DMS153 (cell line): ENCODE measurements at regions not wholly inside any gene's neighbourhood (a gene's known extent, or its start where the extent isn't known, plus 50 kb on each side); places are given as distances from the start of the nearest gene placed in this dataset.

Source experiments
- DNase-seq: peaks from one replicate; lab custom pipeline; 2025; lab: John Stamatoyannopoulos, UW

GRCh38 chr5:22998362-22998761 lies 145.2 kb upstream of the CDH12 start:
- no peak for DNase-seq

DNA sequence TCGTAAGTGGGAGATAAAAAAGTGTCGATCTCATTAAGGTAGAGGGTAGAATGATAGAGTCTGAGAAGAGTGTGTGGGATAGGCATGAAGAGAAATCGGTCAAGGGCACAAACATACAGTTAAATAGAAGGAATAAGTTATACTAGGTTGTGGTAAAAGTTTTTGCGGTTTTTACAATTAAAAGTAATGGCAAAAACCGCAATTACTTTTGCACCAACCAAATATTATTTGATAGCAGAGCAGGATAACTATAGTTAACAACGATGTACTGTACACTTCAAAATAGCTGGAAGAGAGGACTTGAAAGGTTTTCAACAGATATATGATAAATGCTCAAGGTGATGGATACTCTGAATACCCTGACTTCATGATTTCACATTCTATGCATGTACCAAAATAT lies 135.8 kb upstream of the CDH12 start:
- no peak for DNase-seq

DNA sequence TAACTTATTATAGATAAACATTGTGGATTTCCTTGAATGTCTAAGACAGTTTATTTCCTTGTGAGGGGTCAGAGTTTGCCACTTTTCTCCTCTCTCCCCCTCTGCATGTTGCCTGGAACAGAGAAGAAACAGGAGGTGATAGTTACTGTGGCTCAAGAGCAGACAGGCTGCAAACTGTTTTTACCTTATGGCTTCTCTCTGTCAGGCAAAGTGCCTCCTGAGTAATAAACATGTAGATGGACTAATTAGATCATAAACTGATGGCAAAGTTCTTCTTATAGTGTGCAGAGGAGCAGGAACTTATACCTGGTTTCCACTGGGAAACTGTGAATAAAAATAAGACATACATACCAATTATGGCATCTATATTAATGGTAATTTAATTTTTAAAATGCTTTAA lies 133.1 kb upstream of the CDH12 start:
- DNase-seq, result no peak

GRCh38 chr5:22985446-22985845 lies 132.3 kb upstream of the CDH12 start:
- no peak for DNase-seq

DNA sequence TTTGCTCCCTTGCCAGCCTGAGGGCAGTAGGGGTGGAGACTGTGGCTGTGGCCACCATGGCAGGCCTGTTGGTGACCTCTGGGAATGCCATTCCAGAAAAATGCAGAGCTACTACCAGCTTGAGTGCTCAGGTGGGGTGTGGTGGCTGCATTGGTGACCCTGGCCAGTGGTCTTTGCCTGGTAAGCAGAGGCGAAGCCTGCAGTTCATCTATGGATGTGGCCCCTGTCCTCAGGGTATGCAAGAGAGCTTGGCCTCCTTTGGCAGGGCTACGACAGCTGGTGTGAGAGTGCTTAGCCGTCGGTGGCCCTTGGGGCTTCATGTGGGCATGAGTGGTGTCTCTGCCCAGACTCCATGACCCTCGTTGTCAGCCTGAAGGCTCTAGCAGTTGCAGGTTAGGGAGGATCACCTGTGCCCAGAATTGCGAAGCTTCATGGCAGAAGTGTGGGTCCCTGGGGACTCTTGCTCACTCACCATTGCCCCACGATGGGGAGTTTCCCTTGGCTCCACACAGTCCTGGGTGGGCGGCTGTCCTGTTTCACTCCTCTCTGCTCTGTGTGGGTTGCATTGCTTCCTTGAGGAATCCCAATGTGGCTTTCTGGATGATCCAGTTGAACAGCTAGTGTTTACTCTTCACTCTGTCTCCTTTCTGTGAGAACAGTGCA lies 117.9 kb upstream of the CDH12 start:
- no peak for DNase-seq

- no peak for DNase-seq
These were observed 117.3 kb upstream of the CDH12 start for GRCh38 chr5:22970491-22970890.

- no peak for DNase-seq
These were observed 115.2 kb upstream of the CDH12 start for GRCh38 chr5:22968386-22968785.

GRCh38 chr5:22965960-22966359 lies 112.8 kb upstream of the CDH12 start:
- DNase-seq, result no peak

GRCh38 chr5:22964632-22965031 lies 111.5 kb upstream of the CDH12 start:
- no peak for DNase-seq

DNA sequence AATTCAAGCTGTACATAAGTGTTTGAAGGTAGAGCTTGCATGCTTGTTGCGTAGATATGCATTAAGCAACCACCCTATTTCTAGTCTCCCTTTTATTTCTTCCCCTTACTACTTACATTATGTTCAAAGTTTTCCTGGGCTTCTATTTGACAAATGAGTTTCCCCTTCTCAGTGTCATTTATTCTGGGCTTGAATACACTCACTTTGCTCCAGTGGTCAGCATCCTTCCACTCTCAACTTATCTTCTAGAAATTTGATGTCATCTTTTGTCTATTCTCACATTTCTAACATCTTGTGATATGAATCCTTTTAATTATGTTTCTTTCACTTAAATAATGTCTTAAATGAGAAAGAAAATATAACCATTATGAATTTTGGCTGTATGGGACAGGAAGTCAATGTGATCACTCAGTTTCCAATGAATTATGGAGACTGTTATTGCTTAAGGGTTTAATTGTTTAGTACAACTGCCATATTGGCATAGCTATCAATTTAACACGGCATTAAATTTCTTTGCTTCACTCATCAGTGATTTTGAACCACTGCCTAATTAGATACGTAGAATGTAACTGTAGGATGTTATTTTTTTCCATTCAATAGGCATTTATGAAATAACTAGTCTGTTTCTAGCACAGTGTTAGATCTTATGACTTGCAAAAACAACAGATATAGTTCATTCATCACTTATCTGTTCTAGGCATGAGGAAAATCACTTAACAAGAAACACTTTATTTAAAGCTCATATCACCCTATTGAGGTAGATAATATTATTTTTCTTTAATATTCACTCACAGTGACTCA lies 105.5 kb upstream of the CDH12 start:
- DNase-seq, result no peak

- DNase-seq, result no peak
These were observed 94.8 kb upstream of the CDH12 start for GRCh38 chr5:22947921-22948320.

GRCh38 chr5:22938362-22938761 lies 85.2 kb upstream of the CDH12 start:
- no peak for DNase-seq

DNA sequence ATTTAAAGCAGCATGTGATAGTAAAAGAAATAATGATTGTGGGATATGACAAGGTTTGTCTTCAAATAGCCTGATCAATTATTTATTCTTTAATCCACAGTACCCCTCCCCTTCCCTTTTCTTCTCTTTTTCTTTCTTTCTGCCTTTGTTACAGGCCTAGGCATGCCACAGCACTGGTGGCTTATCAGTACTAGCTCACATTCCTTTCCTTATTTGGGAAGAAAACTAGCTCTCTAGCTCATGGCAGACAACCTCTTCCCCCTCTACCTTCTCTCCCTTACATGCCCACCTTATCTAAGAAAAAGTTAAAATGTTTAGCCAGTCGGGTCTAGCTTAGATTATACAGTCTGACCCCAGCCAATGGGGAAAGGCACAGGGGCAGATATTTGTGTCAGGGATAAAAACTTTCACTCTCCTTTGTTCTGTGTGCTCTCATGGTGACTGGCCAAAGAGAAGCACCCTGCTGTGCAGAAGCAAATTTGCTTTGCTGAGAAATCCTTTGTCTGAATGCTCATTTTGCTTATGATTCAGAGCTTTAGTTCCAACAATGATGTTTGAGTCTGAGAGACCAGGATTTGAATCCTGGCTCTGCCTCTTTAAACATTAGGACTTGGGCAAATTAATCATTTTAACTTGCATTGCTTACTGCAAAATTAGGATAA lies 75.8 kb upstream of the CDH12 start:
- DNase-seq, result no peak

DNA sequence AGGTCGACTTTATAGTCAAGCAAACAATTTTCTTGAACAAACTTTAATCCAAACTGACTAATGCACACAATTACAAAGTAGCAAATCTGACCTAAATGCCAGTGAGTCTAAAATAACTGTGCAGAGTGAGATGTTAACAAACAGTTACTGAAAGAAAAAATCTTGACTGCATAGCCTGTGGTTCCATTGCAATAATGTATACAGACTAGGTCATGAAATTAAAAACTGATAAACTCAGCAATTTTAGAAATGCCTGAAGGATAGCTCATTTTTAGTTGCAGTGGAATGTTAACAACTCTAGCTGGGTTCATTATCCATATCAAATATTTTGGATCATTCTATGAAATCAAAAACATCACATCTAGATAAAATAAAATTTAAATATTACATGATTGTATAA lies 73.4 kb upstream of the CDH12 start:
- DNase-seq, result no peak

- DNase-seq, result no peak
These were observed 65.4 kb upstream of the CDH12 start for GRCh38 chr5:22918511-22918910.

GRCh38 chr5:22916393-22916792 lies 63.2 kb upstream of the CDH12 start:
- DNase-seq, result no peak

DNA sequence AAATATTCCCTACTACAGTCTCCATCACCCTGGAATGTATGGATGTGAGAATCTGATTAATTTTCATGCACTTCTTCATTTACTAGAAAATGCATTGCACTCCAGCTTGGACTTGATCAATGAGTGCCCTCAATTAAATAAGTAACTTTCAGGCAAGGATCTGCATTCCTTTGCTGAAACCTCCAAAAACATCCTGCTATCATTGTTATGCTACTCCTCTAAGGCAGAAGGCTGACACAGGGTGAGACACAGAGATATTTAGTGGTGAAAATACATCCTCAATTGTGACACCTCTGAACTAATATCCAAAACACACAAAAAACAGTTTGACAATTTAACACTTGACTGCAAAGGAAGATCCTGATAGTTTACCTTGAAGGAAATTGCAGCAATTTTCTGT lies 57.9 kb upstream of the CDH12 start:
- no peak for DNase-seq

GRCh38 chr5:22910523-22910922 lies 57.4 kb upstream of the CDH12 start:
- DNase-seq, result no peak

GRCh38 chr5:22908586-22908985 lies 55.4 kb upstream of the CDH12 start:
- no peak for DNase-seq

DNA sequence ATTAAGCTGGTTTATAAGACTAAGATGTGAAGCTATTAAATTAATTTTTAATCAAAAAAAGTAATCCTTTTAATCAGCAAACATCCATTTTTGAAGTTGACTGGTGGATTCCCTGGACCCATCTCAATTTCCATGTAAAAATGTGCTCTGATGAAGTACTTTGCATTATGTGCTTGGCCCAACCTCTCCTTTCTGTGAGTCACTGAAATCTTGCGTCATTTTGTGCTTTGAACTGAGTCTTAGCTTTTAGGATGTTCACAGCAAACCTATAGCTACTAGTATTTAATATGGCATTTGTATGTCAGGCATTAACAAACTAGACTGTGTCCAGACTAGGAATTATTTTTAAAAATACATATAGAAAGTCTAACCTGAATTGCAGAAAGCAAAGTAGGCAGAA lies 55.0 kb upstream of the CDH12 start:
- no peak for DNase-seq
